Caco-2 (cell line): ENCODE measurements at regions not wholly inside any gene's neighbourhood (a gene's known extent, or its start where the extent isn't known, plus 50 kb on each side); places are given as distances from the start of the nearest gene placed in this dataset.

Experiments
- BruUV-seq: library from RNA; stranded (reverse); fragments of 400-500 nt; replicated peaks from 2 replicates; lab custom pipeline; 2021; lab: Mats Ljungman, UMichigan
- CTCF ChIA-PET: fragments of 300-600 bp; sonication (Branson Sonifier 250); formaldehyde crosslinking; loops from one replicate; lab custom pipeline; 2022; ENCODE audit warnings: antibody characterized with exemption; lab: Charles Lee
- POLR2A ChIA-PET: fragments of 300-600 bp; sonication (Branson Sonifier 250); formaldehyde crosslinking; loops from one replicate; lab custom pipeline; 2022; ENCODE audit warnings: antibody characterized with exemption; lab: Charles Lee
- DNase-seq, 2 experiments: peaks; one replicate each; pipeline versions ENCODE4 v3.0.0 to v3.0.0-alpha.2; 2020 to 2022
- H3K27me3 ChIP-seq: replicated peaks from 2 replicates; pipeline ENCODE4 v1.6.0; 2011; ENCODE audit warnings: low read length; ENCODE audit not compliant: control insufficient read depth, insufficient read depth
- H3K36me3 ChIP-seq: 2 replicates; pipeline ENCODE4 v1.5.1; 2011; ENCODE audit warnings: low read length; ENCODE audit not compliant: control insufficient read depth, insufficient read depth
- H3K4me1 ChIP-seq: fragments of 250-450 bp; sonication (Bioruptor Pico); 2 replicates; pipeline ENCODE4 v1.5.1; 2020; ENCODE audit warnings: mild to moderate bottlenecking
- H3K4me3 ChIP-seq: 2 replicates; pipeline ENCODE4 v1.5.1; 2011; ENCODE audit warnings: low read depth, mild to moderate bottlenecking, control low read depth, low read length
- H3K9me3 ChIP-seq: fragments of 250-450 bp; sonication (Bioruptor Pico); 2 replicates; pipeline ENCODE4 v1.5.1; 2020; ENCODE audit warnings: mild to moderate bottlenecking, moderate library complexity
- H3K27ac Mint-ChIP-seq: one replicate; pipeline ENCODE4 v1.8.0; 2022; ENCODE audit warnings: mixed read lengths; ENCODE audit not compliant: unreplicated experiment
- H3K27me3 Mint-ChIP-seq: one replicate; pipeline ENCODE4 v1.8.0; 2022; ENCODE audit warnings: mixed read lengths; ENCODE audit not compliant: insufficient read depth, unreplicated experiment
- H3K36me3 Mint-ChIP-seq: one replicate; pipeline ENCODE4 v1.8.0; 2022; ENCODE audit warnings: mild to moderate bottlenecking, mixed read lengths; ENCODE audit not compliant: insufficient read depth, unreplicated experiment
- H3K4me1 Mint-ChIP-seq: one replicate; pipeline ENCODE4 v1.8.0; 2022; ENCODE audit warnings: low read depth, mixed read lengths; ENCODE audit not compliant: unreplicated experiment
- H3K4me3 Mint-ChIP-seq: one replicate; pipeline ENCODE4 v1.8.0; 2022; ENCODE audit warnings: mild to moderate bottlenecking, moderate library complexity, mixed read lengths; ENCODE audit not compliant: unreplicated experiment
- H3K9me3 Mint-ChIP-seq: one replicate; pipeline ENCODE4 v1.8.0; 2022; ENCODE audit warnings: mixed read lengths; ENCODE audit not compliant: unreplicated experiment
- CTCF ChIP-seq, 2 experiments: fragments of 200-600 bp in 1 of 2; IDR thresholded peaks; 1 replicate in 1 of 2; 2 replicates in 1 of 2; pipeline versions ENCODE4 v1.5.1 to v1.8.0; 2011 to 2022; ENCODE audit warnings: antibody characterized with exemption in 1 of 2, control low read depth in 1 of 2, inconsistent platforms in 1 of 2, low read depth in 1 of 2, low read length in 1 of 2, mild to moderate bottlenecking in 1 of 2, moderate library complexity in 1 of 2; ENCODE audit not compliant: insufficient read depth in 1 of 2, severe bottlenecking in 1 of 2, unreplicated experiment in 1 of 2
- intact Hi-C: fragments of 100-400 bp; cut with micrococcal nuclease; formaldehyde crosslinking; loops from one replicate; pipeline ENCODE4 v1.10.0; 2022; ENCODE audit not compliant: unreplicated experiment

- ChIA-PET POLR2A (interaction anchor here (1.0 kb wide), 2 partner anchors 55 to 60 kb away, joined by 3 read pairs; no protein-coding TSS in a partner anchor), CTCF (no interaction called here)
- peaks cover 26% of the 10 kb centered on the region for H3K4me1 Mint-ChIP-seq
- H3K4me3 Mint-ChIP-seq = peak overlapping the region; percentile 54
- no peaks in the 10 kb centered on the region for H3K9me3 ChIP-seq
- peaks cover 8% of the 10 kb centered on the region for H3K9me3 Mint-ChIP-seq
- DNase-seq = peak; percentile 69 to 83
- H3K27me3 ChIP-seq = no peaks in the 10 kb centered on the region
- peak overlapping the region; percentile 92 for H3K27ac Mint-ChIP-seq
- peaks cover 31% of the 10 kb centered on the region for H3K4me1 ChIP-seq
- H3K36me3 ChIP-seq = no peaks in the 10 kb centered on the region
- no TSS peak for BruUV-seq
- intact Hi-C loops = loop anchor here (1.0 kb wide), 3 partner anchors 12 to 51 kb away; partner anchors contain the start of gene CTIF
- no peak for TF ChIP-seq CTCF (IDR thresholded peaks at IDR 0.05; ENCODE audit: insufficient read depth in 1 of 2, low read depth in 1 of 2, low read length in 1 of 2, severe bottlenecking in 1 of 2, unreplicated experiment in 1 of 2)
- H3K36me3 Mint-ChIP-seq = peaks cover 2% of the 10 kb centered on the region
- H3K27me3 Mint-ChIP-seq = no peaks in the 10 kb centered on the region
- no peak overlapping the region for H3K4me3 ChIP-seq
Measured at GRCh38 chr18:48488388-48488850, 50.4 kb upstream of the CTIF start.

GRCh38 chr18:48486754-48487153, 52.1 kb upstream of the CTIF start:
- Mint-ChIP-seq H3K9me3 (peaks cover 8% of the 10 kb centered on the region), H3K27me3 (no peaks in the 10 kb centered on the region), H3K4me3 (no peak overlapping the region), H3K36me3 (no peaks in the 10 kb centered on the region), H3K4me1 (peaks cover 25% of the 10 kb centered on the region), H3K27ac (peak overlapping the region; percentile 79)
- ChIA-PET POLR2A (no interaction called here), CTCF (no interaction called here)
- H3K27me3 ChIP-seq = no peaks in the 10 kb centered on the region
- no peaks in the 10 kb centered on the region for H3K9me3 ChIP-seq
- no peak for DNase-seq
- peaks cover 31% of the 10 kb centered on the region for H3K4me1 ChIP-seq
- BruUV-seq = no TSS peak
- no peaks in the 10 kb centered on the region for H3K36me3 ChIP-seq
- no peak overlapping the region for H3K4me3 ChIP-seq
- intact Hi-C loops = no loop called here
- no peak for TF ChIP-seq CTCF (IDR thresholded peaks at IDR 0.05; ENCODE audit: insufficient read depth in 1 of 2, low read depth in 1 of 2, low read length in 1 of 2, severe bottlenecking in 1 of 2, unreplicated experiment in 1 of 2)

DNA sequence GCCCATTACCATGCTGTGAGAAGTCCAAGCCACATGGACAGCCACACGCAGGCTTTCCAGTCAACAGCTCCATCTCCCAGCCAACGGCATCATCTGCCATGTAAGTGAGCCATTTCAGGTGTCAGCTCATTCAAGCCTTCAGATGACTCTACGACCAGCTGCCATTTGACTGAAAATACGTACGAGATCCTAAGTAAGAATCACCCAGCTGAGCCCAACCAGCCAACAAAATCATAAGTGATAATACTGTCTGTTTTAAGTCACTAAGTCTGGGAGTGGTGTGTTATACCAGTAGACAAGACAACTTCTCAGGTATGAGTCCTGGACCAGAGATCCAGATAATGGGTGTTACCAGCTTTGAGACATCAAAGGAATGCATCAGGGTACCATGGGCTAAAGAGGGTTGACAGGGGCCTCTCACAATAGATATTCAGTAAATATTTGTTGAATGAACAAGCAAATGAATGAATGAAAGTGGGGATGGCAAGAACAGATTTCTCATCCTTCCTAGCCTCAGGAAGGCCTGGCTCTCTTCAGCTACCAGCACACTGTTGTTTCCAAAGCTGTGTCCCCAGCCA, 52.9 kb upstream of the CTIF start:
- ChIA-PET CTCF (no interaction called here), POLR2A (no interaction called here)
- Mint-ChIP-seq H3K4me3 (no peak overlapping the region), H3K27me3 (no peaks in the 10 kb centered on the region), H3K9me3 (peaks cover 8% of the 10 kb centered on the region), H3K36me3 (no peaks in the 10 kb centered on the region), H3K4me1 (peaks cover 25% of the 10 kb centered on the region), H3K27ac (no peak overlapping the region)
- Histone ChIP-seq H3K9me3 (no peaks in the 10 kb centered on the region), H3K36me3 (no peaks in the 10 kb centered on the region), H3K27me3 (no peaks in the 10 kb centered on the region), H3K4me1 (peaks cover 31% of the 10 kb centered on the region), H3K4me3 (no peak overlapping the region)
- no TSS peak for BruUV-seq
- intact Hi-C loops = no loop called here
- DNase-seq = no peak
- TF ChIP-seq CTCF (IDR thresholded peaks at IDR 0.05; ENCODE audit: insufficient read depth in 1 of 2, low read depth in 1 of 2, low read length in 1 of 2, severe bottlenecking in 1 of 2, unreplicated experiment in 1 of 2) = no peak
